ENCODE measurements at regions not wholly inside any gene's neighbourhood (a gene's known extent, or its start where the extent isn't known, plus 50 kb on each side); places are given as distances from the start of the nearest gene placed in this dataset.

DNA sequence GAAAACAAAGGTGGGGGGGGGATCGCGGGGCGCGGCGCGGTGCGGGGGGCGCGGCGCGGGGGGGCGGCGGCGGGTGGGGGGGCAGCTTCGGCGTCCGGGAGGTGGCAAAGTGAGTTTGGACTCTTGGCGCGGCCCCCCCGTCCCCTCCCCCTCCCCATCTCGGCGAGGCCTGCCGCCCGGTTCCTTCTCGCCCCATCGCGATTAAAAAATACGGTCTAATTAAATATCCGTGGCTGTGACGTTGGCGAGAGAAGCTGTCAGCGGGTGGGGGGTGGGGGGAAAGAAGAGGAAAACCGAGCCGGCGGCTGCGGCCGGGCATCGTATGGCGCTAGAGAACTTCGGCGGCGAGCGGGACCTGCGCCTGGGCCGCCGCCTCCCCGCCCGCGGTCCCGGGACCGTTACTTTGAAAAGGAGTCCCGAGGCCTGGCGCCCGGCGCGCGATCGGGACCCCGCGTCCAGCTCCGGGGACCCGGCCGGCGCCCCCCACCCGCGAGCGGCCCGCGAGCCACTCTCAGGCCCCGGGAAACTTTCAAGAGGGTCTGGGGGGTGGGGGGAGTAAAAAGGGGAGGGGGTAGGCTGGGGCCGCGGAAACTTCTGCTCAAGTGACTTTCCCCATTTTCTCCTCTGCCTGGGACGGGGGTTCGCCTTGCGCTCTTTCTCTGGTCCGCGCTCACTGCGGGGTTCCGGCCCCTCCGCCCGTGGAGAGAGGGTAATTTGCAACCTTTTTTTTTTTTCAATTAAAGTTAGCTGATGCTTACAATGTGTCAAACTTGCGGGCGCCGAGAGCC, 146.3 kb upstream of the ZNF536 start:
- intact Hi-C loops (cut with micrococcal nuclease) = no loop called here
- Histone ChIP-seq H3K4me1 (ENCODE audit: control insufficient read depth in 2 of 2, insufficient read depth in 2 of 2, low read length in 2 of 2) (peaks cover 29% of the 10 kb centered on the region in 2 donors), H3K9me3 (ENCODE audit: control extremely low read depth in 1 of 3, control insufficient read depth in 2 of 3, insufficient read depth in 1 of 3, low read length in 2 of 3) (peaks cover 0 to 12% (median 1%) of the 10 kb centered on the region in 3 donors), H3K27me3 (replicated peaks in 1 of 4; ENCODE audit: control extremely low read depth in 1 of 4, control insufficient read depth in 3 of 4, insufficient read depth in 4 of 4, low read length in 3 of 4) (peaks cover 0 to 64% (median 40%) of the 10 kb centered on the region in 4 experiments), H3K4me2 (replicated peaks; ENCODE audit: low read depth, low read length, poor library complexity, severe bottlenecking) (peak overlapping the region; percentile 74), H3K36me3 (replicated peaks in 1 of 2; ENCODE audit: control extremely low read depth in 1 of 2, control insufficient read depth in 1 of 2, extremely low read depth in 1 of 2, insufficient read depth in 2 of 2, low read length in 1 of 2) (no peaks in the 10 kb centered on the region), H2AFZ (ENCODE audit: insufficient read depth, low read depth, low read length, poor library complexity, severe bottlenecking) (peak overlapping the region; percentile 49), H4K20me1 (ENCODE audit: control insufficient read depth, insufficient read depth, low read length, poor library complexity, severe bottlenecking) (no peaks in the 10 kb centered on the region), H3K9ac (ENCODE audit: low read length) (no peak overlapping the region), H3K79me2 (ENCODE audit: control insufficient read depth, insufficient read depth, low read length) (no peaks in the 10 kb centered on the region), H3K27ac (ENCODE audit: low read length in 2 of 2) (no peak overlapping the region), H3K4me3 (ENCODE audit: control extremely low read depth in 1 of 5, extremely low read depth in 1 of 5, insufficient read depth in 1 of 5, low read depth in 2 of 5, low read length in 4 of 5) (peak overlapping the region in 3 of 5 experiments; percentile 5 to 38 (median 12))
- peak overlapping the region; percentile 20 for H3K27ac Mint-ChIP-seq
- no peaks in the 10 kb centered on the region for H3K9me3 Mint-ChIP-seq (ENCODE audit: insufficient read depth)
- no peak for DNase-seq
- peaks cover 31% of the 10 kb centered on the region for H3K4me1 Mint-ChIP-seq
- no peak for TF ChIP-seq EZH2 (IDR thresholded peaks at IDR 0.05; ENCODE audit: borderline replicate concordance, insufficient read depth, low read depth, low read length, poor library complexity, severe bottlenecking)
- TF ChIP-seq, protein P1, sequence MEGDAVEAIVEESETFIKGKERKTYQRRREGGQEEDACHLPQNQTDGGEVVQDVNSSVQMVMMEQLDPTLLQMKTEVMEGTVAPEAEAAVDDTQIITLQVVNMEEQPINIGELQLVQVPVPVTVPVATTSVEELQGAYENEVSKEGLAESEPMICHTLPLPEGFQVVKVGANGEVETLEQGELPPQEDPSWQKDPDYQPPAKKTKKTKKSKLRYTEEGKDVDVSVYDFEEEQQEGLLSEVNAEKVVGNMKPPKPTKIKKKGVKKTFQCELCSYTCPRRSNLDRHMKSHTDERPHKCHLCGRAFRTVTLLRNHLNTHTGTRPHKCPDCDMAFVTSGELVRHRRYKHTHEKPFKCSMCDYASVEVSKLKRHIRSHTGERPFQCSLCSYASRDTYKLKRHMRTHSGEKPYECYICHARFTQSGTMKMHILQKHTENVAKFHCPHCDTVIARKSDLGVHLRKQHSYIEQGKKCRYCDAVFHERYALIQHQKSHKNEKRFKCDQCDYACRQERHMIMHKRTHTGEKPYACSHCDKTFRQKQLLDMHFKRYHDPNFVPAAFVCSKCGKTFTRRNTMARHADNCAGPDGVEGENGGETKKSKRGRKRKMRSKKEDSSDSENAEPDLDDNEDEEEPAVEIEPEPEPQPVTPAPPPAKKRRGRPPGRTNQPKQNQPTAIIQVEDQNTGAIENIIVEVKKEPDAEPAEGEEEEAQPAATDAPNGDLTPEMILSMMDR (IDR thresholded peaks at IDR 0.05) = no peak
- ATAC-seq (ENCODE audit: low read depth) = no peak
- WGBS (ENCODE audit: insufficient coverage) = 4% methylated on average over 54 of the region's 84 CpGs
- ChIA-PET CTCF (no interaction called here), POLR2A (no interaction called here)
- peak overlapping the region; percentile 76 for H3K4me3 Mint-ChIP-seq
- peaks cover 62% of the 10 kb centered on the region for H3K27me3 Mint-ChIP-seq

DNA sequence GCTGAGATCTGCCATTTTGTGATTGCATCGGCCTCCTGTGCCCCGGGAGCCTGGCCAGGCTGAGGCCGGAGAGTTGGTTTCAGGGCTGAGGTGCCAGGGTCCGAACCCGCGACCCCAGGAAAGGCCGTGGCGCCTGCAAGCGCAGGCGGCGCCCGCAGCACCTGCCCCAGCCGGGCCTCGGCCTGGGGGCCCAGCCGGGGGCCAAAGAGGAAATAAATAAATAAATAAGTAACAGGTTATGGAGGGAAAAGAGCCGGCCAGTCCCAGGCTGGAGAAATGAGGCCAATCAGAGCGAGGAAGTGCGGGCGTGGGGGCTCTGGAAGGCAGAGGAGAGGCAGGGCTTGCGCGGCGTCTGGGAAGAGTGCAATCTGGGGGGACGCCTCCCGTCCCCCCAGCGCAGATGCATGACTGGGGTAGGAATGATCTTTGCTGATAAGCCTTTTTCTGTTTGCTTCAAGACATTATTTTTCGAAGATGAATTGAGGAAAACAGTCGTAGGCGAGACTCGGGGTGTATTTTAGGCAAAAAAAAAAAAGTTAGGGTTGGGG, 145.6 kb upstream of the ZNF536 start:
- H3K27me3 ChIP-seq (replicated peaks in 1 of 4; ENCODE audit: control extremely low read depth in 1 of 4, control insufficient read depth in 3 of 4, insufficient read depth in 4 of 4, low read length in 3 of 4) = peaks cover 0 to 64% (median 37%) of the 10 kb centered on the region in 4 experiments
- H4K20me1 ChIP-seq (ENCODE audit: control insufficient read depth, insufficient read depth, low read length, poor library complexity, severe bottlenecking) = no peaks in the 10 kb centered on the region
- H3K27me3 Mint-ChIP-seq = peaks cover 64% of the 10 kb centered on the region
- peaks cover 29% of the 10 kb centered on the region in 2 donors for H3K4me1 ChIP-seq (ENCODE audit: control insufficient read depth in 2 of 2, insufficient read depth in 2 of 2, low read length in 2 of 2)
- no peak overlapping the region for H3K27ac ChIP-seq (ENCODE audit: low read length in 2 of 2)
- peak overlapping the region; percentile 42 for H2AFZ ChIP-seq (ENCODE audit: insufficient read depth, low read depth, low read length, poor library complexity, severe bottlenecking)
- TF ChIP-seq, protein P1 (IDR thresholded peaks at IDR 0.05) = no peak
- no peak for TF ChIP-seq EZH2 (IDR thresholded peaks at IDR 0.05; ENCODE audit: borderline replicate concordance, insufficient read depth, low read depth, low read length, poor library complexity, severe bottlenecking)
- no peak for DNase-seq
- H3K4me1 Mint-ChIP-seq = peaks cover 31% of the 10 kb centered on the region
- peak overlapping the region in 2 of 5 experiments; percentile 1 to 38 for H3K4me3 ChIP-seq (ENCODE audit: control extremely low read depth in 1 of 5, extremely low read depth in 1 of 5, insufficient read depth in 1 of 5, low read depth in 2 of 5, low read length in 4 of 5)
- POLR2A ChIA-PET = no interaction called here
- ATAC-seq (ENCODE audit: low read depth) = no peak
- peak overlapping the region; percentile 74 for H3K4me3 Mint-ChIP-seq
- intact Hi-C loops (cut with micrococcal nuclease) = no loop called here
- CTCF ChIA-PET = no interaction called here
- H3K79me2 ChIP-seq (ENCODE audit: control insufficient read depth, insufficient read depth, low read length) = no peaks in the 10 kb centered on the region
- H3K27ac Mint-ChIP-seq = no peak overlapping the region
- H3K36me3 ChIP-seq (replicated peaks in 1 of 2; ENCODE audit: control extremely low read depth in 1 of 2, control insufficient read depth in 1 of 2, extremely low read depth in 1 of 2, insufficient read depth in 2 of 2, low read length in 1 of 2) = no peaks in the 10 kb centered on the region
- H3K9ac ChIP-seq (ENCODE audit: low read length) = peak overlapping the region; percentile 29
- peak overlapping the region; percentile 74 for H3K4me2 ChIP-seq (replicated peaks; ENCODE audit: low read depth, low read length, poor library complexity, severe bottlenecking)
- peaks cover 0 to 12% (median 1%) of the 10 kb centered on the region in 3 donors for H3K9me3 ChIP-seq (ENCODE audit: control extremely low read depth in 1 of 3, control insufficient read depth in 2 of 3, insufficient read depth in 1 of 3, low read length in 2 of 3)
- no peaks in the 10 kb centered on the region for H3K9me3 Mint-ChIP-seq (ENCODE audit: insufficient read depth)
- 5% methylated on average over 25 of the region's 29 CpGs for WGBS (ENCODE audit: insufficient coverage)
